NT2/D1 (cell line): ENCODE measurements at regions not wholly inside any gene's neighbourhood (a gene's known extent, or its start where the extent isn't known, plus 50 kb on each side); places are given as distances from the start of the nearest gene placed in this dataset.

ENCODE experiments used
- SUZ12 ChIP-seq: IDR thresholded peaks from 2 replicates; pipeline ENCODE4 v1.6.1; 2011; ENCODE audit not compliant: insufficient read length, insufficient read depth; ENCODE audit errors: extremely low read depth
- YY1 ChIP-seq: IDR thresholded peaks from 2 replicates; pipeline ENCODE4 v1.6.1; 2011; ENCODE audit not compliant: insufficient read length, insufficient read depth
- ZNF274 ChIP-seq: IDR thresholded peaks from 2 replicates; pipeline ENCODE4 v1.6.1; 2011; ENCODE audit warnings: mild to moderate bottlenecking, low read depth, low read length

GRCh38 chr18:46397174-46397573 lies 259.8 kb downstream of the LOXHD1 start:
- TF ChIP-seq ZNF274 (no peak), YY1 (no peak), SUZ12 (no peak)
